SU-DHL-6 (cell line): ENCODE measurements at regions not wholly inside any gene's neighbourhood (a gene's known extent, or its start where the extent isn't known, plus 50 kb on each side); places are given as distances from the start of the nearest gene placed in this dataset.

Experiments used
- EZH2phosphoT487 ChIP-seq: fragments of 200-600 bp; sonication (generic), shearing (Covaris generic); conservative IDR thresholded peaks from 2 replicates; pipeline ENCODE4 v1.6.1; 2018; ENCODE audit warnings: mild to moderate bottlenecking, antibody characterized with exemption, low read length, moderate library complexity, mixed read lengths
- TF ChIP-seq, protein P1 (sequence below): fragments of 200-600 bp; sonication (generic); IDR thresholded peaks from one replicate; pipeline ENCODE4 v1.5.1; 2017; ENCODE audit warnings: antibody characterized with exemption, mild to moderate bottlenecking, low read length, moderate library complexity; ENCODE audit not compliant: insufficient read depth, poor library complexity, severe bottlenecking

- TF ChIP-seq, protein P1, sequence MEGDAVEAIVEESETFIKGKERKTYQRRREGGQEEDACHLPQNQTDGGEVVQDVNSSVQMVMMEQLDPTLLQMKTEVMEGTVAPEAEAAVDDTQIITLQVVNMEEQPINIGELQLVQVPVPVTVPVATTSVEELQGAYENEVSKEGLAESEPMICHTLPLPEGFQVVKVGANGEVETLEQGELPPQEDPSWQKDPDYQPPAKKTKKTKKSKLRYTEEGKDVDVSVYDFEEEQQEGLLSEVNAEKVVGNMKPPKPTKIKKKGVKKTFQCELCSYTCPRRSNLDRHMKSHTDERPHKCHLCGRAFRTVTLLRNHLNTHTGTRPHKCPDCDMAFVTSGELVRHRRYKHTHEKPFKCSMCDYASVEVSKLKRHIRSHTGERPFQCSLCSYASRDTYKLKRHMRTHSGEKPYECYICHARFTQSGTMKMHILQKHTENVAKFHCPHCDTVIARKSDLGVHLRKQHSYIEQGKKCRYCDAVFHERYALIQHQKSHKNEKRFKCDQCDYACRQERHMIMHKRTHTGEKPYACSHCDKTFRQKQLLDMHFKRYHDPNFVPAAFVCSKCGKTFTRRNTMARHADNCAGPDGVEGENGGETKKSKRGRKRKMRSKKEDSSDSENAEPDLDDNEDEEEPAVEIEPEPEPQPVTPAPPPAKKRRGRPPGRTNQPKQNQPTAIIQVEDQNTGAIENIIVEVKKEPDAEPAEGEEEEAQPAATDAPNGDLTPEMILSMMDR = no peak
- no peak for TF ChIP-seq EZH2phosphoT487
Observed at GRCh38 chr7:152922318-152923081, 162.9 kb downstream of the ACTR3B start.
